OCI-LY1 (cell line): ENCODE measurements at regions not wholly inside any gene's neighbourhood (a gene's known extent, or its start where the extent isn't known, plus 50 kb on each side); places are given as distances from the start of the nearest gene placed in this dataset.

Experiments
- EZH2 ChIP-seq: fragments of 200-600 bp; sonication (generic), shearing (Covaris generic); IDR thresholded peaks from 2 replicates; pipeline ENCODE4 v1.8.0; 2017; ENCODE audit warnings: borderline replicate concordance, mixed run types, mild to moderate bottlenecking, antibody characterized with exemption, low read length, moderate library complexity, mixed read lengths
- TF ChIP-seq, protein P1 (sequence below): fragments of 200-600 bp; sonication (generic), shearing (Covaris generic); IDR thresholded peaks from 2 replicates; pipeline ENCODE4 v1.5.1; 2017; ENCODE audit warnings: mild to moderate bottlenecking, antibody characterized with exemption, low read length, moderate library complexity, mixed read lengths

DNA sequence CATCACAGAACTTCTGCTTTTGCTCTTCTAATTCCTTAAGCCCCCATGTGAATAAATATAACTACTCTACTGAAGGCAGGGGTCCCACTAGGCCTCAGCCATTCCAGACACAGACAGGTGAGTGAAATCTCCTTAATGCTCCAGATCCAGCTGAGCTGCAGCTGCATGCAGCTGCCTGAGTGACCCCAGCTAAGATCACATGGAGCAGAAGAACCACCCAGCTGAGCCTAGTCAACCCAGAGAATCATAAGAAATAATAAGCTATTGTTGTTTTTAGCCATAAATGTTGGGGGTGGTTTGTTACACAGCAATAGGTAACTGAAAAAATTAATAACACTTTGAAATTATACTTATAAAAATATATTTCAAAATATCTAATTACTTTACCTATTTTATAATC lies 220.3 kb downstream of the SIPA1L2 start:
- TF ChIP-seq EZH2: no peak
- TF ChIP-seq, protein P1, sequence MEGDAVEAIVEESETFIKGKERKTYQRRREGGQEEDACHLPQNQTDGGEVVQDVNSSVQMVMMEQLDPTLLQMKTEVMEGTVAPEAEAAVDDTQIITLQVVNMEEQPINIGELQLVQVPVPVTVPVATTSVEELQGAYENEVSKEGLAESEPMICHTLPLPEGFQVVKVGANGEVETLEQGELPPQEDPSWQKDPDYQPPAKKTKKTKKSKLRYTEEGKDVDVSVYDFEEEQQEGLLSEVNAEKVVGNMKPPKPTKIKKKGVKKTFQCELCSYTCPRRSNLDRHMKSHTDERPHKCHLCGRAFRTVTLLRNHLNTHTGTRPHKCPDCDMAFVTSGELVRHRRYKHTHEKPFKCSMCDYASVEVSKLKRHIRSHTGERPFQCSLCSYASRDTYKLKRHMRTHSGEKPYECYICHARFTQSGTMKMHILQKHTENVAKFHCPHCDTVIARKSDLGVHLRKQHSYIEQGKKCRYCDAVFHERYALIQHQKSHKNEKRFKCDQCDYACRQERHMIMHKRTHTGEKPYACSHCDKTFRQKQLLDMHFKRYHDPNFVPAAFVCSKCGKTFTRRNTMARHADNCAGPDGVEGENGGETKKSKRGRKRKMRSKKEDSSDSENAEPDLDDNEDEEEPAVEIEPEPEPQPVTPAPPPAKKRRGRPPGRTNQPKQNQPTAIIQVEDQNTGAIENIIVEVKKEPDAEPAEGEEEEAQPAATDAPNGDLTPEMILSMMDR: no peak
